ENCODE measurements at regions not wholly inside any gene's neighbourhood (a gene's known extent, or its start where the extent isn't known, plus 50 kb on each side); places are given as distances from the start of the nearest gene placed in this dataset.

DNA sequence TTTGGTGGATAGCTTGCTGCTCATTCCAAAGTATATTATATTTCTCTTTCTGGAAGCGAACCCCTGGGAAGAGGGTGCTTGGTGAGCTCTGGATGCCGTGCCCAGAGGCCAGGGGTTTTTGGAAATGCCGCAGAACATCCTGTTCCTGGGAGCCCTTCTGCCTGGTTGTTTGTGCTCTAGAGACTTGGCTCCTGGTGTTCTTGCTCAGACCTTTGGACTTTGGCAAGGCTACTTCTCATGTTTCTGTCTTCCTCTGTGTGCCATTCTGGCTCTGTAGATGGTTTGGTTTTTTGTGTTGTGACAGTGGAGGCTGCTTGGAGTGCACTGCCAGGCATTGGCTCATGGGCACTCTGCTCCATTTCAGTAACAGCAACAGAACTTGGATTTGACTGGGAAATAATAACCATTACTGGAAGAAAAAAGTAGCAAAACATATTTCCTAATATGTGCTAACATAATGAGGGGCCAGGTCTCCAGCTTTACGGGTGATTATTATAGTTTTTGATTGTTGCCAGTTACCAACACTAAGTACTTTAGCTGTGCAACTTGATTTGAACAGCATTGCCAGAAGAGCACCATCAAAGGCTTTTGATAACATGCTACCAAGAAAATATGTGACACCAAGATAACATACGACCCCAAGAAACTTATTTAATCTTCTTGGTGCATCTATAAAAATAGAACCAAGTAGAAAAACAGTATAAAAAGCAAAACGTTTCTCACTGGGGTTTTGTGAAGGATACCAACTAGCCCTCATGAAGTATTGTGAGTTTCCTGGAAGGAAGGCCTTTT is 94.2 kb downstream of the PCSK1 start (continued):
- TF ChIP-seq CHD2 (IDR thresholded peaks at IDR 0.05; ENCODE audit: low read length): no peak

Measured in H1 (cell line).